NCI-H2196 treated with DMSO at 0.1 percent for 48 hours (cell line): ENCODE measurements at regions not wholly inside any gene's neighbourhood (a gene's known extent, or its start where the extent isn't known, plus 50 kb on each side); places are given as distances from the start of the nearest gene placed in this dataset.

ENCODE experiments used
- DNase-seq: peaks from one replicate; lab custom pipeline; 2025; ENCODE audit not compliant: unreplicated experiment; lab: John Stamatoyannopoulos, UW

DNA sequence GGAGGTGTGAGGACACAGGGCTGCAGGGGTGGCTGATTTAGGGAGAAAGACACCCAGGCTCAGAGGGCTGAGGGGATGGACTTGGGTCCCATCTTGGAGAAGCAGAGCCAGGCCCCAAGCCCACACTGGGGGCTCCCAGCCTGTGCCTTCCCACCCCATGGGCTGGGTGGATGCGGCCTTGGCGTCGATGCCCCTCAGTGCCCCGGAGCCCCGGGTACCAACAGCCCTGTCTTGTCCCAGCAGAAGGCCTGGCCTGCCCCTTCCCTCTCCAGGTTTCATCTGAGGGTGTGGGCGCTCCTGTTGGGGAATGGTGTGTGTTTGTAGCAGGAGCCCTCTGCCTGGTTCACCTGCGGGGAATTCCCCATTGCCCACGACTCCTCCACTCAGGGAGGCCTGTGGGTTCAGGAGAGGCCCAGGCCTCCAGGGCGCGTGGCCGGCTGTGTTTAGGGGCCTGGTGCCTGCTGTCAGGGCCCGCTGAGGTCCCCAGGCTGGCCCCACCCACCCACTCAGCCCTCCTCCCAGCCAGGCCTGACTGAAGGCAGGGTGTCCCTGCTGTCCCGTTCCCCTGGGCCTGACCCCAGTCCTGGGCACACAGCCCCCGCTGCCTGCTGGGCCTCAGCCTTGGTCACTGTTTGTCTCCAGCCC lies 51.1 kb upstream of the BEGAIN start:
- no peak for DNase-seq

DNA sequence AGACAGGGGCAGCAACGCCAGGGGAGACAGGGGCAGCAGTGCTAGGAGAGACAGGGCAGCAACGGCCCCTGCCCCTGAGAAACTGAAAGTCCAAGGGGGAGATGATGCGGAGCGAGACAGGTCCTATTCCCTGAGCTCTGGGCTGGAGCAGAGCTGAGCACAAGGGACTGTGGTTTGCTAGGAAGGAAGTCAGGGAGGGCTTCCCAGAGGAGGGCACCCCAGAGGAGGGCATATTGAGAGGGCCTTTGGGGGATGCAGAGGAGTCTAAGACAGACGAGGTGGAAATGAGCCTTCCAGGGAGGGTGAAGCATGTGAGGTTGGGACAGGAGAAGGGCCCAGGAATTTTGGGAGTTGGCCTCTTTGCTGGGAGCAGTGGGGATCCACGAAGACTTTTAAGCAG lies 52.1 kb upstream of the BEGAIN start:
- DNase-seq, result no peak

DNA sequence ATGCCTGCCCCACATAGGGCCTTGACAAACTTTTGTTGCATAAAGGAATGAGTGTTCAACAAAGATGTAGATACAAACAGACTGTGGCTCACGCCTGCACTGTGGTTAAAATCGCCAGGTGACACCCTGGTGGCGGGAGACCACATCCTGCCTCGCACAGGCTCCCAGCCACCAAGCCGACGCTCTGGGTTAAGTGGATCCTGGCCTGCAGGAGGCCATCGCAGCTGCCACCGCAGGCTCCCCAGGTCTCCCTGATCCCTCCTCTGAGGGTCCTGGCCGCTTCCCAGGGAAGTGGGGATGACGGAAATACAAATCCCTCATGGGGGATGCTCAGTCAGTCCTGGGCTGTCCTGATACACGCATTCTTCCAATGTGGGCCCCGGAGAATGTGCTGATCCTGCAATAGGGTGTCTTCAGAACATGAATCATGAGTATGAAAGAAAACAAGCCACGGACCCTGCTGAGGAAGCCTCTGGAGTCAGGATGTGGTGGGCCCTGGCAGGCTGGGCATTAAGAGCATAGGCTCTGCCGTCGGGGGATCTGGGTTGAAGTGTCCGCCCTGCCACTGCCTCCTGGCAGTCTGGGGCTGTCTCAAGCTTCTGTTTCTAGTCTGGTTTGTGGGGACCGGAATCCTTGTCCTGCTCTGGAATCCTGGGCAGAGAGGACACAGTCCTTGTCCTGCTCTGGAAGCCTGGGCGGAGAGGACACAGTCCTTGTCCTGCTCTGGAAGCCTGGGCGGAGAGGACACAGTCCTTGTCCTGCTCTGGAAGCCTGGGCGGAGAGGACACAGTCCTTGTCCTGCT lies 53.5 kb upstream of the BEGAIN start:
- DNase-seq, result no peak

DNA sequence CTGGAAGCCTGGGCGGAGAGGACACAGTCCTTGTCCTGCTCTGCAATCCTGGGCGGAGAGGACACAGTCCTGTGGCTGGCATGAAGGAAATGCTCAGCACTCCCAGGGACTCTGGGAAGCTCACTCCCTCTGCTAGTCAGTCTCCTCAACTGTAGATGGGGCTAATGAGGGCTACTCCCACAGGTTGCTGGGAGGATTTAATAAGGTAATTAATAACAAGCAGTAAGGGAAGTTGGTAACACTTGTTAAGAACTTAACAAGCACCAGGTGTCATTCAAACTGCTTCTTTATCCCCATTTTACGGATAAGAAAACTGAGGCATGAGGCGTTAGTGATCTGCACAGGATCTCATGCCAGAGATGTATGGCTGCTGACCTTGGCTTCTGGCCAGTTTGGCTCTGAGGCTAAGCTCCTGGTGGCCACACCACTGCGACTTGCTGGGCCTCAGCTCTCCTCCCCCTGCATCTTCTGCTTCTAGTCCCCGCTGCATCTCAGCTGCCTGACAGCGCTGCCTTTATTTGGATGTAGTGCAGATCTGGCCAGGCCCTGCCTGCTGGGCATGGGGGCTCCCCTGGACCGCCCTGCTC lies 54.1 kb upstream of the BEGAIN start:
- DNase-seq, result no peak

DNA sequence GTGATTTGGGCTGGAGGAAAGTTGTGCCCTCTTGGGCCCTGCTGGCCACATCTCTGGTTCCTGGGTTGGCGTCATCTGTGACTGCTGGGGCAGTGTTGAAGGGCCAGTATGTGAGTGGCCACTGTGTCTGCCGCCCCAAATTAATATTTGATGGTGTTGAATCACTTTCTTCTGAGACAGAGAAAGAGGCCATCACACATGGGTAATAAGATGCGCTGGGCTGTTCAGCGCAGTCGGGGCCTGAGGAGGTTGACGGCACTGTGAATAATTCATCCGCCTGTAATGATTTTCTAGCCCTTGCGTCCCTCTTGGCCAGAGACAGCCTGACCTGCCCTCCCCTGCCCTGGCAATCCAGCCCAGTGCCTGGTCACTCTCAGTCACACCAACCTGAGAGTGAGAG lies 56.2 kb upstream of the BEGAIN start:
- DNase-seq, result no peak

DNA sequence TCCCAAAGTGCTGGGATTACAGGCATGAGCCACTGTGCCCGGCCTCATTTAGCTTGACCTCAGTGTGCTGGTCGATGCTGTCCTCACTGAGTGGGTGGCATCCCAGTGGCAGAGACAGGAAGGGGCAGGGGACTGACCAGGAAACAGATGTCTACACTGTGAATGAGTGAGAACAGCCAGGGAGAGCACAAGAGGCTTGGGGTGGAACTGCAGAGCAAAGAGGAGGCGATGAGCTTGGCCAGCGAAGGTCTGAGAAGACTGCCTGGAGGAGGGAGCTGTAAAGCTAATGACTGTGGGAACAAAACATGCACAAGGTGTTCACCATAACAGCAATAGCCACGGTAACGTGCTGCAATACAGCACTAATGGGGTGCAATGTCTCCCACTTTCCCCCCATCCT lies 57.2 kb upstream of the BEGAIN start:
- DNase-seq, result no peak

DNA sequence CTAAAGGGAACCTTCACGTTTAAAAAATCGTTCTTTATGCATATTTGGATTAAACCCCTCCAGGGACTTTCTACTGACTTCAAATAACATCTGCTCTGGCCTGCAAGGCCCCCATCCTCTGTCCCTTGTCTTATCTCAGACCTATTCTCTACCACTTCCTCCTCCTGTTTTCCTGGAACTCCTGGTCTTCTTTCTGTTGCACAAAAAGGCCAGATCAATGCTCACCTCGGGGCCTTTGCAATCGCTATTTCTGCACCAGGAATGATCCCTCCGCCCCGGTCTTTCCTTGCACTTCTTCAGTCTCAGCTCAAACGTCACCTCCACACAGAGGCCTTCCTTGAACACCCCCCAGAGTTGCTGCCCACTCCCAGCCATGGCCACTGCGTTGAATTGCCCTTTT lies 57.6 kb upstream of the BEGAIN start:
- no peak for DNase-seq

DNA sequence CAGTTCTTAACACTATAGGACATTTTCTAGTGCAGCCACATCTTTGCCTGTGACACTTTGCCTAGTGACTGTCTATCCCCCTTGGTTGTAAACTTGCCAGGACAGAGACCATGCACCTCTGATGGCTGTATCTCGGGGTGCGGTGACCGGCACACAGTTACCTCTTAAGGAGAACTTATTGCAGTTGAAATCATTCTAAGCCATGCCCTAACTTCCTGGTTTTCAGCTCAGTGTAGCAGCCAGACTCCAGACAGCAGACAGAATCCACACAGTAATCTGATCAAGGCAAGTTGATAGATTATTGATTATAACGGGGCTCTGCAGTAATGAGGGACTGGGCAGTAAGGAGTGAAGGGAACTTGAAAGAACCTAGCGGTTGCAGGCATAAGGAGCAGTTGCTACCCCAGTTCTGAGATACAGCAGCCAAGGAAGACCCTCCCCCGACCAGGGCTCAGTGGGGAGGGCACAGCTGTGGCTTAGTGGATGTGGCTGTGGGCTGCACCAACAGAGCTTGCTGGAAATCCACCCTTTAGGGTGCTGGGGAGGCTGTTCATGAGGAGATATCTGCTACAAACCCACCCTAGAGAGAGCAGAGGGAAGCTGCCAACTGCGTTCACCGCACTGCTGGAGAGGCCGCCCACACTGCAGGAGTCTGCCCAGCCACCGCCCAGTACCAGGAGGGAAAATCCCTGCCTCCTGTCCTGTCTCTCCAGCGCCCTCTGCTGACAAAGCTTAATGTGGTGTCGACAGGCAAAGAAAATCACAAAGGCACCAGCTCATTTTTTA lies 58.2 kb upstream of the BEGAIN start:
- DNase-seq, result peak; percentile 21

DNA sequence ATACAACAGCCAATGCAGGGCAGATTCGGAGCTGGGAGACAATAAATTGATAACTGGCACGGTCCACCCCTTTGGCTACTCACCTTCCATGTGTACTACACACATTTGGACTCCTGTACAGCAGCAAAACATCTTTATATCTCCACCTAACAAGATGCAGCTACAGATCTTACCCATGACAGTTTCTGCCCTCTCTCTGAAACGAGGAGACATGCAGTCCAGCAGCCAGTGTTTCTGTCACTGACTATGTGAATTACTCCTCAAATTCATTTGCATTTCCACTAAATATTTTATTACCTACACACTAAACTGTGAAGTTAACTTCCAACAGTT lies 58.7 kb upstream of the BEGAIN start:
- DNase-seq, result no peak

DNA sequence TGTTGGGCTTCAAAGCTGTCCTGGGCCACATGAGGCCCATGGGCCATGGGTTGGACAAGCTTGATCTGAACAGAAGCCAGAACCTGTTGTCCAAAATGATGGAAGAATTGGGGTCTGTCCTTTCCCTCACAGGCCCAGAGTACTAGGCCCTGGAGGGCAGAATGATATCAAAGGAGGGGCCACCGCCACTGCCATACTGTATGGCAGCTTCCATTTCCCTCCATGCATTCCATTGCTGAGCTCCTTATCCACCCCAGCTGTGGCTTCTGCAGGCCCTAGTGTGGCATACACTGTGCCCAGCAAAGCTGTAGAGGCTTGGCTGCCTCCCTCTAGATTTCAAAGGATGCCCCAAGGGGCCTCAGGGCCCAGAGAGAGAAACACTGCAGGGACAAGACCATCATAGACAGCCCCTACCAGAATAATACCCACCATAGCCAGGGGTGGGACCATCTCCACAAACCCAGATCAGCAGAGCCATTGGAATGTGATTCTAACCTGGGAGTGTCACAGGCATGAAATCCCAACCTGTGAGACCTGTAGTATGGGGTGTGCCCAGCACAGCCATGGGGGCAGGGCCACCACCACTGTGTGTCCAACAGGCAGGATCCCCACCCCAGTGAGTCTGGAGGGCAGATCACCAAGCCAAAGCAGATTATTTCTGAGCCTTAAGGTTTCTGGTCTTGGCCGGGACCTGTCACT lies 61.4 kb upstream of the BEGAIN start:
- DNase-seq, result no peak

DNA sequence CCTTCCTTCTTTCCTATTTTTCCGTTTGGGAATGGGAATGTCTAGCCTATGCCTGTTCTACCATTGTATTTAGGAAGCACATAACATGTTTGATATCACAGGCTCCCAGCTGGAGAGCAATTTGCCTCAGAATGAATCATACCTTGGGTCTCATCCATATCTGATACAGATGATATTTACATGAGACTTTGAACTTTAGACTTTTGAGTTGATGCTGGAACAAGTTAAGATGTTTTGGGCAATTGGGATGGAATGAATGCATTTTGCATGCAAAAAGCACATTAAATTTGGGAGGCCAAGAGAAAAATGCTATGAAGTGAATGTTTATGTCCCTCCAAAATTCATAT lies 61.9 kb upstream of the BEGAIN start:
- no peak for DNase-seq

DNA sequence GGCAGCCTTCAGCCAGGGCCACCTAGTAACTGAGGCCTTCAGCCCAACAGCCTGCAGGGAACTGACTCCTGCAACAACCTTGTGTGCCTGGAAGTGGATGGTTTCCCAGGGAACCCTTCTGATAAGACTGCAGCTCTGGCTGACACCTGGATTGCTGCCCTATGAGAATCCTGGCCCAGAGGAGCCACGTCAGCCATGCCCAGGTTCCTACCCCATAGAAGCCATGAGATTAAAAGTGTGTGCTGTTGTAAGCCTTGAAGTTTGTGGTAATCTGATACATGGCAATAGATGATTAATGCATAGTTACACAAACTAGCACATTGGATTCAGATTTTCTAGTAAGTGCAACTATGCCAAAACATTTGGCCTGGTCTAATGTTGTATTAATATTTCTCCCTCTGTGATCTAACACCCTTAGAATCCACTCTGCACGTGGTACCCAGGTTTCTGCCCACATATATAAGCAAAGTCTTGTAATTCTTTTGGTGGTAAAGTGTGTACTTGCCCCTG lies 64.8 kb upstream of the BEGAIN start:
- no peak for DNase-seq

DNA sequence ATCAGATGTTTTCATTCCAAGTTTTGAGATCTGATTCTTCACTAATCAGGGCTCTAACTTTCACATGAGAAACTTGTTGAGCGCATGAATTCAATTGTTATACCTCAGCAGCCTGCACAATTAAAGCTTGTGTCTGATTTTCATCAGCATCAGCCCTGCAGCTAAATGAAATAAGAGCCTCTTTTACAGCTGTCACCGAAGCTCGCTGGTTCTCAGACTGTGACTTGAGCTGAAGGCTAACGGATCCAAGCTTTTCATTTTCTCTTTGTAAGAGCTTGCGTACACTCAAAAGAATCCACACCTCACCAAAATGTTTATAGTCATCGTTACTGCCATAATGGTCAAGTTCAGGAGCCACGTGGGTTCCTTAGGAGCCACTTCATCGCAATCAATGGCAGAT lies 65.5 kb upstream of the BEGAIN start:
- no peak for DNase-seq

DNA sequence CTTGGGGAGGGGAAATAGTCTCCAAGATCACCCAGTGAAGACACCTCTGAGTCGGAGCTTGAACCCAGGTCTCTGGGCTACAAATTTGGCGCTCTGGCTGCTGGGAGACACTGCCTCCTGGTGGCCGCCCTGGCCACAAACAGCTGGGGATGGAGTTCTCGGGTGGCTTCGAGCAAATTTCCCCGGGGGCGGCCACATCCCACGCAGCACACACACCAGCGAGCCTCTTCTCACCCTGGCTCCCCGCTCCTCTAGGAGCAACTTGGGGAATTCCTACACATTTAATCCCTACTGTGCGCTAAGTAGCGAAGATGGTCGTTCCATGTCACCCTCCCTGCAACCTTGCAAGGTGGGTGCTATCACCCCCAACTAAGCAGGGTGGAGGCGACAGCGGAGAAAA lies 66.2 kb upstream of the BEGAIN start:
- DNase-seq, result no peak

DNA sequence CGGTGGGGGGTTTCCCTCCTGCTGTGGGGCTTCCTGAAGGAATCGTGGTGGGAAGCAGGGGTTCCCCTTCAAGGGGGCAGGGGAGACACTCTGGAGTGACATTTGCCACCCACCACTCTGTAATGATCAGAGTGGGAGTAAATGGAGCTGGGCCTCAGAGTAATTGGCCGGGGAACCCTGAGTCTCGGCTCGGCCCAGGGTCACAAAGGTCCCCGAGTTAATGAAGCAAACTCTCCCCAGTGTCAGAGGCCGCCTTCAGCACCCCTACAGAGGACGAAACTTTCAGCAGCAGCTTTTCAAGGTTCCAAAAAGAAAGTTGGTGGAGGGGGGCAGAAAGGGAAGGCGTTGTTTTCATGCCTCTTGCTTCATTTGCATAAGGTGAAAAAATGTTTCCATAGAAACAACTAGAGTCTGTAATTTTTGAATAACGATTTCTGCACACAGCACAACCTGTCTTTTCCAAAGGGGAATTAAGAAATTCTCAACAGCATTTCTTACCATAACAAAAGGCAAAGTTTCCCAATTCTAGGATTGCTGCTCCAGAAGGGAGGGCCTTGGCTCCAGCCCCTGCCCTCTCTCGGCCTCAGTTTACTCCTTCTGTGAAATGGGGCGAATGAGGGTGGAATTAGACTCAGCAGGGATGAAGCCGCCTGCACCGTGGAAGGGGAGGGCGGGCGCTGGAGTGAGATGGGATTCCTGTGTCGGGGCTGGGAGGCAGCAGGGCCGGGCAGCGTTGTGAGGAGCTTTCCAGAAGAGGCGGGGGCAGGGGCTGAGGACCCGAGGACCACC lies 67.0 kb upstream of the BEGAIN start:
- DNase-seq, result no peak

DNA sequence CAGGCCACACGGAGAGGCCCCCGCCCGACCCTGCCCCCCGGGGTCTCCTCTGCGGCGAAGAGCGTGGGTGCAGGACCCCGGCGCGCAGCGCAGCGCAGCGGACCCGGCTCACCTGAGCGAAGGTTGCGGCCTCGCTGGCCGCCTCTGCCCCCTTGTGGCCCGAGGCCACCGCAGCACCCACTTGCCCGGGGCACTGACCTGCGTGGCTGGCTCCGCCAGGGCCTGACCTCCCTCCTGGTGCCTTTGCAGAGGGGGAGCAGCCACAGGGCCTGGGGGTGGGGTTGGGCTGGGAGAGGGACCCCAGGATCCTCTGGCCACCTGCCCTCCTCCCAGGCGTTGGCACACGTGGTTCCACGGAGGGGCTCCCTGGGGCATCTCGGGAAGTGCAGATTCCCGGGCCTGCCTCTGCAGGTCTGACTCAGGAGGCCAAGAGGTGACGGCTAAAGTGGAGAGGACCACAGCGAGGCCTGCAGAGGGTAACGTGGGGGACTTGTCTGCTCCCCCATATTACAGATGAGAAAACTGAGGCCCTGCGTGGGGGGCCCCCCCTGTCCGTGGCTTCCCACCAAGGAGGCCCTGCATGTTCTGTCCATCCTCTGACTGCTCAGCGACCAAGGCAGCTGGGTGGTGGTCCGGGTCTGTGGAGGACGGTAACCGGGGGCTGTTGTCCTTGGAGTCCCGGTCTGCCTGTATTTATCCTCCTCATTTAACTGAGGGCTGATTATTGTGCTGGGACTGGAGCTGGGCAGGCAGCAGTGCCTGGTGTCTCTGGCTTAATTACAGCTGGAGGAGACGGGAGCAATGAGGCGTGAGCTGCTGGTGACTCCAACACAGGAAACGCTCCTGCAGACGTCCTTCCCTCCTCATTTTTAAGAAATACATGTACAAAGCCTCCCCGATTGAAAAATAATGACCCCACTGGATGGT lies 67.9 kb upstream of the BEGAIN start:
- DNase-seq, result no peak

DNA sequence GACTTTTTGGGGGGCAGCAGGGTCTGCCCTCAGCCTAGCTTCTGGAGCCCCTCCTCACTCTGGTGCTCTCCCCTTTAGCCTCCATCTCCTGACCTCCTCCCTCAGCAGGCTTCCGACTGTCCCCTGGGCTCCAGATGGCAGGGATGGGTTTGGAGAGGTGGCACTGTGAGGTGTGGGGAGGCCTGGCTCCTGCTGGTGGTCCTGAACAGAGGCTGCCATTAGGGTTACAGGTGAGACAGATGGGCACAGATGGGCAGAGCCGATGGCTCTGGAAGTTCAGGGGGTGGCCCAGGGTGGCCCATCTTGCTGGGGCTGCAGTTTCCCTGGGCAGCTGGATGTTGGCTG lies 68.5 kb upstream of the BEGAIN start:
- no peak for DNase-seq

DNA sequence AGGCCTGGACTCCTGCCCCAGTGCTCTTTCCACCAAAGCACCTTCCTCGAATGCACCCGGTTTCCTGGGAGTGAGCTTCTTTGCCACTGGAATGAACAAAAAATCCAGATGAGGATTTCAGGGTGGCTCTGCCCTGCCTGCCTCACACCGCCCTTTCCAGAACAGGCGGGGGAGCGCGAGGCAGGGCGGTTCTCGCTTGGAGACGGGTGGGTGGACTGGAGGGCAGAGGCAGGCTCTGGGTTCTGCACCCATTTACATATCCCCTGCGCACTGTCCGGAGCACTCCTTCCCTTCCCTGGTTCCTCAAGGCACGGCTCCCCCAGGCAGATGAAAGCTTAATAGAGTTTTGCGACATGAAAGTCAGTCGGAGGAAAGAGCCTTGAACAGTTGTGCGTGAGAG lies 69.7 kb upstream of the DLK1 start:
- DNase-seq, result no peak

DNA sequence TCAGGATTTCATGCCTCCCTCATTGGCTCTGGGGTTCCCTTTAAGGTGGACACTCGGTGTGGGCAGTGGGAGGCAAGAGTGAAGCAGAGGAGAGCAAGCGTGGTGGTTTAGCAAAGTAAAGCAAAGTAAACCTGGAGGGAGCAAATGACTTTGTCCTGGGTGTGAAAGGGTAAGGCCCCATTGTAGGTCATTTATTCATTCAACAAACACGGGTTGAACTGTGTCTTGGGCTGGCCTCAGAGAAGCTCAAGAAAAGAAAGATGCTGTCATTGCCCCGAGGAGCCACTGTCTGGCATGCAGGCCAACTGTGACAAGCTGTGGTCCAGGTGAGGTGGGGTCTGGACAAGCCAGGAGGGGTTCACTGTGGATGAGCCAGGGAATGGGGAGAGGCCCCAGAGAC lies 68.9 kb upstream of the DLK1 start:
- no peak for DNase-seq
